OCI-LY1 (cell line): ENCODE measurements at regions not wholly inside any gene's neighbourhood (a gene's known extent, or its start where the extent isn't known, plus 50 kb on each side); places are given as distances from the start of the nearest gene placed in this dataset.

Source experiments
- CTCF ChIP-seq: fragments of 200-600 bp; sonication (generic), shearing (Covaris generic); IDR thresholded peaks from 2 replicates; pipeline ENCODE4 v1.5.1; 2017; ENCODE audit warnings: mild to moderate bottlenecking, antibody characterized with exemption, low read length, moderate library complexity, mixed read lengths
- EZH2 ChIP-seq: fragments of 200-600 bp; sonication (generic), shearing (Covaris generic); IDR thresholded peaks from 2 replicates; pipeline ENCODE4 v1.8.0; 2017; ENCODE audit warnings: borderline replicate concordance, mixed run types, mild to moderate bottlenecking, antibody characterized with exemption, low read length, moderate library complexity, mixed read lengths

- TF ChIP-seq CTCF: no peak
- TF ChIP-seq EZH2: no peak
Measured at GRCh38 chr7:84605301-84605700, 410.7 kb upstream of the SEMA3A start.
